ENCODE measurements at regions not wholly inside any gene's neighbourhood (a gene's known extent, or its start where the extent isn't known, plus 50 kb on each side); places are given as distances from the start of the nearest gene placed in this dataset.

- Histone ChIP-seq H3K4me2 (ENCODE audit: low read depth, low read length) (no peak overlapping the region), H3K9me3 (ENCODE audit: low read length) (no peaks in the 10 kb centered on the region), H3K4me3 (replicated peaks in 1 of 3; ENCODE audit: insufficient read depth in 1 of 3, low read depth in 2 of 3, low read length in 3 of 3) (no peak overlapping the region), H4K20me1 (ENCODE audit: insufficient read depth, low read length) (no peaks in the 10 kb centered on the region), H3K36me3 (replicated peaks in 1 of 2; ENCODE audit: control insufficient read depth in 1 of 2, insufficient read depth in 2 of 2, low read length in 2 of 2) (no peaks in the 10 kb centered on the region), H3K4me1 (ENCODE audit: insufficient read depth, low read length) (0 out of 2 replicates have a peak, but pooled peaks cover 8% of the 10 kb centered on the region), H3K27me3 (ENCODE audit: control insufficient read depth in 1 of 2, insufficient read depth in 2 of 2, low read length in 2 of 2) (no peaks in the 10 kb centered on the region), H3K79me2 (ENCODE audit: insufficient read depth, low read length) (no peaks in the 10 kb centered on the region), H2AFZ (ENCODE audit: low read length) (no peak overlapping the region), H3K27ac (ENCODE audit: extremely low read length, insufficient read depth, low read length) (no peak overlapping the region), H3K9ac (ENCODE audit: insufficient read depth, low read depth, low read length) (no peak overlapping the region)
- ATAC-seq (no peak), DNase-seq (ENCODE audit: low spot score) (no peak), FAIRE-seq (no peak)
- WGBS (ENCODE audit: low lambda C conversion rate), result 17% methylated on average over 2 of the region's 2 CpGs
- in situ Hi-C loops (cut with HindIII; ENCODE audit: extremely low pct_ligation_motif_present, low pct_unique_long_range_greater_than_20kb) (no loop called here), intact Hi-C loops (cut with micrococcal nuclease; ENCODE audit: unreplicated experiment) (no loop called here)
- ChIA-PET CTCF (ENCODE audit: low intra/inter-chr PET ratio, low total read pairs) (no interaction called here), POLR2A (no interaction called here)
- no peak for TF ChIP-seq ARNTL (CRISPR knock-in tag; IDR thresholded peaks at IDR 0.05)
- no peak for TF ChIP-seq TARDBP (CRISPR knock-in tag; IDR thresholded peaks at IDR 0.05)
- TF ChIP-seq PATZ1 (CRISPR knock-in tag; IDR thresholded peaks at IDR 0.05), result no peak
- no peak for TF ChIP-seq ISX (CRISPR knock-in tag; conservative IDR thresholded peaks at IDR 0.05)
- no peak for TF ChIP-seq THAP11 (CRISPR knock-in tag; IDR thresholded peaks at IDR 0.05)
- TF ChIP-seq SMAD3 (CRISPR knock-in tag; IDR thresholded peaks at IDR 0.05), result no peak
- TF ChIP-seq TEAD3 (CRISPR knock-in tag; optimal IDR thresholded peaks at IDR 0.05; ENCODE audit: borderline replicate concordance), result no peak
- TF ChIP-seq ZNF205 (CRISPR knock-in tag; IDR thresholded peaks at IDR 0.05), result no peak
- TF ChIP-seq ZNF781 (CRISPR knock-in tag; IDR thresholded peaks at IDR 0.05; ENCODE audit: borderline replicate concordance, not compliant biosample characterization), result no peak
- no TSS peak for BruUV-seq (replicated peaks)
Observed at GRCh38 chr2:66110608-66111007, 324.3 kb upstream of the MEIS1 start.

- no peak for FAIRE-seq
Observed at GRCh38 chr2:66110086-66110485, 324.8 kb upstream of the MEIS1 start.

More at GRCh38 chr2:66110086-66110485, 324.8 kb upstream of the MEIS1 start:
- no peak for TF ChIP-seq ISL2 (CRISPR knock-in tag; IDR thresholded peaks at IDR 0.05)
- no peak for TF ChIP-seq ZNF432 (CRISPR knock-in tag; IDR thresholded peaks at IDR 0.05; ENCODE audit: borderline replicate concordance)
- TF ChIP-seq CHCHD3 (CRISPR knock-in tag; IDR thresholded peaks at IDR 0.05), result no peak
- no peak for TF ChIP-seq ZKSCAN8 (CRISPR knock-in tag; IDR thresholded peaks at IDR 0.05; ENCODE audit: borderline replicate concordance)
- H3K79me2 ChIP-seq (ENCODE audit: insufficient read depth, low read length), result no peaks in the 10 kb centered on the region
- H3K9me3 ChIP-seq (ENCODE audit: low read length), result no peaks in the 10 kb centered on the region
- 0 out of 2 replicates have a peak, but pooled peaks cover 8% of the 10 kb centered on the region for H3K4me1 ChIP-seq (ENCODE audit: insufficient read depth, low read length)
- no peak for DNase-seq (ENCODE audit: low spot score)
- ATAC-seq, result no peak
- no TSS peak for BruUV-seq (replicated peaks)
- no peak overlapping the region for H3K27ac ChIP-seq (ENCODE audit: extremely low read length, insufficient read depth, low read length)
- H3K36me3 ChIP-seq (replicated peaks in 1 of 2; ENCODE audit: control insufficient read depth in 1 of 2, insufficient read depth in 2 of 2, low read length in 2 of 2), result no peaks in the 10 kb centered on the region
- intact Hi-C loops (cut with micrococcal nuclease; ENCODE audit: unreplicated experiment), result no loop called here
- no peak overlapping the region for H3K9ac ChIP-seq (ENCODE audit: insufficient read depth, low read depth, low read length)
- H2AFZ ChIP-seq (ENCODE audit: low read length), result no peak overlapping the region
- no peak overlapping the region for H3K4me3 ChIP-seq (replicated peaks in 1 of 3; ENCODE audit: insufficient read depth in 1 of 3, low read depth in 2 of 3, low read length in 3 of 3)
- ChIA-PET POLR2A (no interaction called here), CTCF (ENCODE audit: low intra/inter-chr PET ratio, low total read pairs) (no interaction called here)
- 47% methylated on average over 2 of the region's 2 CpGs for WGBS (ENCODE audit: low lambda C conversion rate)
- H3K4me2 ChIP-seq (ENCODE audit: low read depth, low read length), result no peak overlapping the region
- in situ Hi-C loops (cut with HindIII; ENCODE audit: extremely low pct_ligation_motif_present, low pct_unique_long_range_greater_than_20kb), result no loop called here
- H3K27me3 ChIP-seq (ENCODE audit: control insufficient read depth in 1 of 2, insufficient read depth in 2 of 2, low read length in 2 of 2), result no peaks in the 10 kb centered on the region
- no peaks in the 10 kb centered on the region for H4K20me1 ChIP-seq (ENCODE audit: insufficient read depth, low read length)
